H1 (cell line): ENCODE measurements at regions not wholly inside any gene's neighbourhood (a gene's known extent, or its start where the extent isn't known, plus 50 kb on each side); places are given as distances from the start of the nearest gene placed in this dataset.

Experiments used
- ATF2 ChIP-seq: IDR thresholded peaks from 2 replicates; pipeline ENCODE4 v1.6.1; 2012; ENCODE audit warnings: low read length, inconsistent platforms
- BRCA1 ChIP-seq: IDR thresholded peaks from 2 replicates; pipeline ENCODE4 v1.6.1; 2012; ENCODE audit warnings: low read depth, low read length, improper control_type of control experiment
- EZH2 ChIP-seq: fragments of 200-600 bp; sonication (generic); IDR thresholded peaks from 2 replicates; pipeline ENCODE4 v1.7.1; 2012; ENCODE audit warnings: low read depth, mild to moderate bottlenecking, moderate library complexity, low read length, inconsistent platforms; ENCODE audit not compliant: severe bottlenecking
- GABPA ChIP-seq: IDR thresholded peaks from 2 replicates; pipeline ENCODE4 v1.6.1; 2011; ENCODE audit warnings: mild to moderate bottlenecking, low read length, moderate library complexity, borderline replicate concordance; ENCODE audit not compliant: insufficient read depth
- JUN ChIP-seq: IDR thresholded peaks from 2 replicates; pipeline ENCODE4 v1.6.1; 2011; ENCODE audit warnings: low read depth, mild to moderate bottlenecking, improper control_type of control experiment, low read length
- KDM5A ChIP-seq: fragments of 200-600 bp; IDR thresholded peaks from 2 replicates; pipeline ENCODE4 v1.7.1; 2012; ENCODE audit warnings: mild to moderate bottlenecking, low read length, inconsistent platforms, mixed read lengths
- MAFK ChIP-seq: IDR thresholded peaks from 2 replicates; pipeline ENCODE4 v1.6.1; 2012; ENCODE audit warnings: low read depth, mild to moderate bottlenecking, improper control_type of control experiment, low read length
- POLR2A ChIP-seq, 2 experiments: IDR thresholded peaks; 1 replicate in 1 of 2; 2 replicates in 1 of 2; pipeline ENCODE4 v1.6.1; 2011; ENCODE audit warnings: low read depth in 2 of 2, low read length in 2 of 2, mild to moderate bottlenecking in 2 of 2; ENCODE audit errors: control extremely low read depth in 1 of 2
- RNF2 ChIP-seq: fragments of 200-900, 300-1000 bp; sonication (generic); IDR thresholded peaks from 2 replicates; pipeline ENCODE4 v1.7.1; 2016; ENCODE audit warnings: borderline replicate concordance, low read depth, mild to moderate bottlenecking, antibody characterized with exemption, low read length; ENCODE audit not compliant: poor library complexity, severe bottlenecking; ENCODE audit errors: missing control alignments
- RXRA ChIP-seq: IDR thresholded peaks from 2 replicates; pipeline ENCODE4 v1.6.1; 2011; ENCODE audit warnings: low read depth, mild to moderate bottlenecking, low read length, moderate library complexity; ENCODE audit not compliant: insufficient read depth
- SIN3A ChIP-seq, 2 experiments: IDR thresholded peaks in 1 of 2; conservative IDR thresholded peaks in 1 of 2; 2 replicates each; pipeline ENCODE4 v1.6.1; 2011 to 2012; ENCODE audit warnings: low read length in 2 of 2, improper control_type of control experiment in 1 of 2, low read depth in 1 of 2, mild to moderate bottlenecking in 1 of 2
- TEAD4 ChIP-seq: IDR thresholded peaks from 2 replicates; pipeline ENCODE4 v1.6.1; 2012; ENCODE audit warnings: low read depth, low read length, inconsistent platforms, mixed read lengths
- ZNF274 ChIP-seq: IDR thresholded peaks from 2 replicates; pipeline ENCODE4 v1.7.0; 2012; ENCODE audit warnings: low read length, borderline replicate concordance; ENCODE audit errors: extremely low read depth
- TF ChIP-seq, protein P1 (sequence below), 3 experiments: IDR thresholded peaks; 1 replicate in 2 of 3; 2 replicates in 1 of 3; pipeline versions ENCODE4 v1.5.1 to v1.6.1; 2011; ENCODE audit warnings: low read length in 3 of 3, mild to moderate bottlenecking in 3 of 3, inconsistent platforms in 2 of 3, low read depth in 1 of 3, moderate library complexity in 1 of 3; ENCODE audit not compliant: insufficient read depth in 1 of 3; ENCODE audit errors: control extremely low read depth in 1 of 3

DNA sequence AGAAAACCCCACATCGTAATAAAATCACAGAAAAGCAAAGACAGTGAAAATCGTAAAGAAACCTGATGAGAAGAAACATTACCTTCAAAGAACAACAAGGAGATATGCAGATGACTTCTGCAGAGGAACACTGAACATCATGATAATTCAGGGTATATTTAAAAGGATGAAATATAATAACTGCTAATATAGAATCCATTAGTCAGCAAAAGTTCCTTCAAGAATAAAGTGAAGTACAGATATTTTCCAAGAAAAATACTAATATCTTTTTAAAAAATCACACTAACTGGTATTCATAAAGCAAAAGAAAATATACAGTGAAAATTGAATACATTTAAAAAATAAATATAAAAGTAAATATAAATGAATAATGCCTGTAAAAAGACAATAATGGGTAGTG lies 176.3 kb upstream of the VEGFC start:
- TF ChIP-seq ZNF274 (no peak), BRCA1 (no peak), POLR2A (IDR thresholded peaks at IDR 0.05; ENCODE audit: control extremely low read depth in 1 of 2, low read depth in 2 of 2, low read length in 2 of 2) (no peak), EZH2 (no peak), JUN (no peak), ATF2 (no peak), KDM5A (no peak), RXRA (no peak), MAFK (peak; percentile 35; the same call in 1 of the 2 replicates), RNF2 (no peak), SIN3A (conservative IDR thresholded peaks at IDR 0.05 in 1 of 2, IDR thresholded peaks at IDR 0.05 in 1 of 2; ENCODE audit: low read depth in 1 of 2, low read length in 2 of 2) (no peak), GABPA (no peak), TEAD4 (no peak)
- TF ChIP-seq, protein P1, sequence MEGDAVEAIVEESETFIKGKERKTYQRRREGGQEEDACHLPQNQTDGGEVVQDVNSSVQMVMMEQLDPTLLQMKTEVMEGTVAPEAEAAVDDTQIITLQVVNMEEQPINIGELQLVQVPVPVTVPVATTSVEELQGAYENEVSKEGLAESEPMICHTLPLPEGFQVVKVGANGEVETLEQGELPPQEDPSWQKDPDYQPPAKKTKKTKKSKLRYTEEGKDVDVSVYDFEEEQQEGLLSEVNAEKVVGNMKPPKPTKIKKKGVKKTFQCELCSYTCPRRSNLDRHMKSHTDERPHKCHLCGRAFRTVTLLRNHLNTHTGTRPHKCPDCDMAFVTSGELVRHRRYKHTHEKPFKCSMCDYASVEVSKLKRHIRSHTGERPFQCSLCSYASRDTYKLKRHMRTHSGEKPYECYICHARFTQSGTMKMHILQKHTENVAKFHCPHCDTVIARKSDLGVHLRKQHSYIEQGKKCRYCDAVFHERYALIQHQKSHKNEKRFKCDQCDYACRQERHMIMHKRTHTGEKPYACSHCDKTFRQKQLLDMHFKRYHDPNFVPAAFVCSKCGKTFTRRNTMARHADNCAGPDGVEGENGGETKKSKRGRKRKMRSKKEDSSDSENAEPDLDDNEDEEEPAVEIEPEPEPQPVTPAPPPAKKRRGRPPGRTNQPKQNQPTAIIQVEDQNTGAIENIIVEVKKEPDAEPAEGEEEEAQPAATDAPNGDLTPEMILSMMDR (IDR thresholded peaks at IDR 0.05; ENCODE audit: control extremely low read depth in 1 of 3, insufficient read depth in 1 of 3, low read depth in 1 of 3, low read length in 3 of 3): no peak
